GM21447 (cell line): ENCODE measurements at regions not wholly inside any gene's neighbourhood (a gene's known extent, or its start where the extent isn't known, plus 50 kb on each side); places are given as distances from the start of the nearest gene placed in this dataset.
A peak's percentile ranks its signal among the peaks of the same experiment; 100 is the strongest.
"Not testable (repeated sequence)": the region's sequence is repeated elsewhere in the genome, so short reads cannot be mapped to it uniquely, and the experiment has no call there.

Experiments used
- ATAC-seq: cut with Tn5 transposase; IDR thresholded peaks from one replicate; pipeline ENCODE4 v1.9.1; 2021; ENCODE audit not compliant: unreplicated experiment

- ATAC-seq, result no peak
Observed at GRCh38 chr6:145080651-145081050, 654.7 kb downstream of the EPM2A start.

GRCh38 chr6:145081677-145082076 is 653.6 kb downstream of the EPM2A start:
- no peak for ATAC-seq

GRCh38 chr6:145082359-145082758 is 653.0 kb downstream of the EPM2A start:
- no peak for ATAC-seq

- peak; percentile 60 for ATAC-seq
Observed at GRCh38 chr6:145086197-145086596, 649.1 kb downstream of the EPM2A start.

GRCh38 chr6:145087034-145087433 is 648.3 kb downstream of the EPM2A start:
- no peak for ATAC-seq

- ATAC-seq, result no peak
Observed at GRCh38 chr6:145090801-145091585, 644.3 kb downstream of the EPM2A start.

- ATAC-seq, result no peak
Observed at GRCh38 chr6:145091586-145092142, 643.7 kb downstream of the EPM2A start.

GRCh38 chr6:145092554-145092953 is 642.8 kb downstream of the EPM2A start:
- ATAC-seq, result no peak

- no peak for ATAC-seq
Observed at GRCh38 chr6:145093226-145093625, 642.1 kb downstream of the EPM2A start.

GRCh38 chr6:145096846-145097245 is 638.5 kb downstream of the EPM2A start:
- ATAC-seq, result no peak

GRCh38 chr6:145098127-145098526 is 637.2 kb downstream of the EPM2A start:
- ATAC-seq, result not testable (repeated sequence)

GRCh38 chr6:145099713-145100112 is 635.6 kb downstream of the EPM2A start:
- ATAC-seq, result no peak

GRCh38 chr6:145110109-145110508 is 625.2 kb downstream of the EPM2A start:
- ATAC-seq, result no peak

- ATAC-seq, result not testable (repeated sequence)
Observed at GRCh38 chr6:145111407-145111806, 623.9 kb downstream of the EPM2A start.

- no peak for ATAC-seq
Observed at GRCh38 chr6:145112711-145113148, 622.6 kb downstream of the EPM2A start.

GRCh38 chr6:145115638-145116037 is 619.7 kb downstream of the EPM2A start:
- ATAC-seq, result no peak

- ATAC-seq, result no peak
Observed at GRCh38 chr6:145116591-145117178, 618.6 kb downstream of the EPM2A start.

- ATAC-seq, result no peak
Observed at GRCh38 chr6:145118224-145118623, 617.1 kb downstream of the EPM2A start.

- ATAC-seq, result no peak
Observed at GRCh38 chr6:145119081-145119480, 616.2 kb downstream of the EPM2A start.

- no peak for ATAC-seq
Observed at GRCh38 chr6:145132709-145133108, 602.6 kb downstream of the EPM2A start.

GRCh38 chr6:145135702-145136101 is 599.6 kb downstream of the EPM2A start:
- no peak for ATAC-seq

- no peak for ATAC-seq
Observed at GRCh38 chr6:145137425-145137824, 597.9 kb downstream of the EPM2A start.
